HUES48 (cell line): ENCODE measurements at regions not wholly inside any gene's neighbourhood (a gene's known extent, or its start where the extent isn't known, plus 50 kb on each side); places are given as distances from the start of the nearest gene placed in this dataset.
A peak's percentile ranks its signal among the peaks of the same experiment; 100 is the strongest.
"Not testable (repeated sequence)": the region's sequence is repeated elsewhere in the genome, so short reads cannot be mapped to it uniquely, and the experiment has no call there.

Experiments used
- H3K27ac ChIP-seq: one replicate; pipeline ENCODE4 v1.7.0; 2013; ENCODE audit warnings: low read depth, low read length, inconsistent platforms
- H3K27me3 ChIP-seq: 2 replicates; pipeline ENCODE4 v1.6.1; 2013; ENCODE audit warnings: mild to moderate bottlenecking, low read length; ENCODE audit not compliant: control insufficient read depth, insufficient read depth
- H3K36me3 ChIP-seq: 2 replicates; pipeline ENCODE4 v1.6.1; 2013; ENCODE audit warnings: low read length; ENCODE audit not compliant: control insufficient read depth, insufficient read depth
- H3K4me1 ChIP-seq: 2 replicates; pipeline ENCODE4 v1.6.1; 2013; ENCODE audit warnings: mild to moderate bottlenecking, low read length; ENCODE audit not compliant: control insufficient read depth, insufficient read depth
- H3K4me3 ChIP-seq: 2 replicates; pipeline ENCODE4 v1.5.1; 2013; ENCODE audit warnings: mild to moderate bottlenecking, low read depth, low read length
- H3K9ac ChIP-seq: 2 replicates; pipeline ENCODE4 v1.6.1; 2013; ENCODE audit warnings: mild to moderate bottlenecking, low read depth, low read length, moderate library complexity
- H3K9me3 ChIP-seq: 2 replicates; pipeline ENCODE4 v1.6.1; 2013; ENCODE audit warnings: low read length; ENCODE audit not compliant: control insufficient read depth, insufficient read depth

GRCh38 chr17:77834170-77835115, 124.1 kb upstream of the TNRC6C start:
- Histone ChIP-seq H3K27me3 (no peaks in the 10 kb centered on the region), H3K9ac (no peak overlapping the region), H3K27ac (peak overlapping the region; percentile 72), H3K9me3 (no peaks in the 10 kb centered on the region), H3K4me1 (peaks cover 26% of the 10 kb centered on the region), H3K4me3 (no peak overlapping the region), H3K36me3 (no peaks in the 10 kb centered on the region)

- Histone ChIP-seq H3K27me3 (no peaks in the 10 kb centered on the region), H3K4me1 (peaks cover 13% of the 10 kb centered on the region), H3K27ac (no peak overlapping the region), H3K4me3 (no peak overlapping the region), H3K9me3 (no peaks in the 10 kb centered on the region), H3K36me3 (no peaks in the 10 kb centered on the region), H3K9ac (no peak overlapping the region)
Observed at GRCh38 chr17:77836557-77837041, 121.9 kb upstream of the TNRC6C start.

- not testable (repeated sequence) for H3K4me3 ChIP-seq, H3K27ac ChIP-seq, H3K27me3 ChIP-seq, H3K36me3 ChIP-seq, H3K9me3 ChIP-seq, H3K9ac ChIP-seq
- peaks cover 13% of the 10 kb centered on the region for H3K4me1 ChIP-seq
Observed at GRCh38 chr17:77837072-77837471, 121.4 kb upstream of the TNRC6C start.

GRCh38 chr17:77837917-77838316, 120.6 kb upstream of the TNRC6C start:
- H3K36me3 ChIP-seq, result no peaks in the 10 kb centered on the region
- no peak overlapping the region for H3K27ac ChIP-seq
- H3K27me3 ChIP-seq, result no peaks in the 10 kb centered on the region
- no peak overlapping the region for H3K9ac ChIP-seq
- no peak overlapping the region for H3K4me3 ChIP-seq
- H3K4me1 ChIP-seq, result peaks cover 13% of the 10 kb centered on the region
- no peaks in the 10 kb centered on the region for H3K9me3 ChIP-seq

- Histone ChIP-seq H3K4me3 (no peak overlapping the region), H3K9ac (no peak overlapping the region), H3K4me1 (peaks cover 13% of the 10 kb centered on the region)
Observed at GRCh38 chr17:77838748-77839697, 119.5 kb upstream of the TNRC6C start.

GRCh38 chr17:77839698-77840512, 118.6 kb upstream of the TNRC6C start:
- Histone ChIP-seq H3K9me3 (no peaks in the 10 kb centered on the region), H3K4me1 (peaks cover 4% of the 10 kb centered on the region), H3K27me3 (no peaks in the 10 kb centered on the region), H3K9ac (no peak overlapping the region), H3K36me3 (no peaks in the 10 kb centered on the region), H3K27ac (peak overlapping the region; percentile 14), H3K4me3 (no peak overlapping the region)

More at GRCh38 chr17:77838748-77839697, 119.5 kb upstream of the TNRC6C start:
- Histone ChIP-seq H3K9me3 (no peaks in the 10 kb centered on the region), H3K27me3 (no peaks in the 10 kb centered on the region), H3K27ac (no peak overlapping the region), H3K36me3 (no peaks in the 10 kb centered on the region)

- no peaks in the 10 kb centered on the region for H3K9me3 ChIP-seq
- H3K4me1 ChIP-seq, result no peaks in the 10 kb centered on the region
- H3K27me3 ChIP-seq, result no peaks in the 10 kb centered on the region
- no peak overlapping the region for H3K4me3 ChIP-seq
- no peaks in the 10 kb centered on the region for H3K36me3 ChIP-seq
- no peak overlapping the region for H3K9ac ChIP-seq
- H3K27ac ChIP-seq, result no peak overlapping the region
Observed at GRCh38 chr17:77840513-77841165, 117.9 kb upstream of the TNRC6C start.

GRCh38 chr17:77841742-77842527, 116.6 kb upstream of the TNRC6C start:
- no peaks in the 10 kb centered on the region for H3K4me1 ChIP-seq
- H3K27ac ChIP-seq, result no peak overlapping the region
- no peak overlapping the region for H3K4me3 ChIP-seq
- no peaks in the 10 kb centered on the region for H3K27me3 ChIP-seq
- no peaks in the 10 kb centered on the region for H3K36me3 ChIP-seq
- no peak overlapping the region for H3K9ac ChIP-seq
- H3K9me3 ChIP-seq, result no peaks in the 10 kb centered on the region

- no peaks in the 10 kb centered on the region for H3K4me1 ChIP-seq
- no peaks in the 10 kb centered on the region for H3K36me3 ChIP-seq
- no peak overlapping the region for H3K9ac ChIP-seq
- no peaks in the 10 kb centered on the region for H3K27me3 ChIP-seq
- no peak overlapping the region for H3K27ac ChIP-seq
- no peak overlapping the region for H3K4me3 ChIP-seq
- no peaks in the 10 kb centered on the region for H3K9me3 ChIP-seq
Observed at GRCh38 chr17:77842528-77843147, 115.9 kb upstream of the TNRC6C start.
